Lower leg skin (tissue), 3 donors: ENCODE measurements at regions not wholly inside any gene's neighbourhood (a gene's known extent, or its start where the extent isn't known, plus 50 kb on each side); places are given as distances from the start of the nearest gene placed in this dataset.

ENCODE experiments used
- CTCF ChIP-seq, 3 donors: fragments of 450-650 bp; IDR thresholded peaks; one replicate each; pipeline ENCODE4 v1.5.1; 2016; ENCODE audit warnings: antibody characterized with exemption in 3 of 3, mild to moderate bottlenecking in 3 of 3, moderate library complexity in 2 of 3
- POLR2A ChIP-seq, 2 donors: fragments of 450-650 bp; IDR thresholded peaks; one replicate each; pipeline ENCODE4 v1.6.1; 2016 to 2017; ENCODE audit warnings: antibody characterized with exemption in 2 of 2, mild to moderate bottlenecking in 1 of 2, moderate library complexity in 1 of 2

DNA sequence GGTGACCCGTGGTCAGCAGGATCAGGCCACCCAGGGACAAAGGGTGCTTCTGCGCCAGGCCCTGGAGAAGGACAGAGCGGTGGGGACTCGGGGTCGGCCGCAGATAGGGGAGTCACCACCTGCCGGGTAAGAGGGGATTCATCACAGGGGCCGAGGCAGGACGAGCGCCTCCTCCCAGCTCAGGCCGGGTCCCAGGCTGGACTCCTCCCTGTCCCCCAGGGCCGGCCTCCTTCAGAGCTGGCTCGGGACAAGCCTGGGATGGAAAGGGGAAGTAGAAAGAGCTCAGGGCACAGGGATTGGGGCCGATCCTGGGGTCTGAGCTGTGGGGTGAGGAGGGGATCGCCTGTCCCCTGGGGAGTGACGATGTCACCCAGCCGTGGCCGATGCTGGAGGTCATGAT, 139.4 kb downstream of the GPCPD1 start:
- TF ChIP-seq CTCF (IDR thresholded peaks at IDR 0.05) (no peak), POLR2A (IDR thresholded peaks at IDR 0.05) (no peak)
